ENCODE measurements at regions not wholly inside any gene's neighbourhood (a gene's known extent, or its start where the extent isn't known, plus 50 kb on each side); places are given as distances from the start of the nearest gene placed in this dataset.
A peak's percentile ranks its signal among the peaks of the same experiment; 100 is the strongest.

DNA sequence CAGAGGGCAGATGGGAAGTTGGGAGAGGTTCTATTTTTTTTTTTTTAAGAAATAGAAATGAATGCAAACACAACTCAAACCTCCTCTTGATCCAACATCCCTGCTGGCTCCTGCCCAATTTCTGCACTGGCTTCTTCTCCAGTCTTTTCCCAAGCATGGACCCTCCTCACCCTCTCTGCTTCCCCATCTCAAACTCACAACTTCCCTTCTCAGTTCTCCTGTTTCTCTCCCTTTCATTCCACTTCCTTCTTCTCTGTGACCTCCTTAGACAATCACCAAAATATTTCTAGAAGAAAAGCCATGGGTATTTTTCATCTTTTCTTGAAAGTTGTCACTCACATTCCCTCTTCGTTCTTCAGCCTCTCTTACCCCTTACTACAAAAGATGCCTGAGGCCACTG, 85.2 kb upstream of the VPREB1 start:
- Histone ChIP-seq H3K9me3 (no peaks in the 10 kb centered on the region), H3K27me3 (no peaks in the 10 kb centered on the region), H3K4me3 (no peak overlapping the region), H3K36me3 (no peaks in the 10 kb centered on the region), H3K27ac (no peak overlapping the region), H3K4me1 (no peaks in the 10 kb centered on the region)
- no peak for DNase-seq (ENCODE audit: low spot score in 2 of 2)
- intact Hi-C loops (cut with DNase I) = no loop called here
- TF ChIP-seq, protein P1, sequence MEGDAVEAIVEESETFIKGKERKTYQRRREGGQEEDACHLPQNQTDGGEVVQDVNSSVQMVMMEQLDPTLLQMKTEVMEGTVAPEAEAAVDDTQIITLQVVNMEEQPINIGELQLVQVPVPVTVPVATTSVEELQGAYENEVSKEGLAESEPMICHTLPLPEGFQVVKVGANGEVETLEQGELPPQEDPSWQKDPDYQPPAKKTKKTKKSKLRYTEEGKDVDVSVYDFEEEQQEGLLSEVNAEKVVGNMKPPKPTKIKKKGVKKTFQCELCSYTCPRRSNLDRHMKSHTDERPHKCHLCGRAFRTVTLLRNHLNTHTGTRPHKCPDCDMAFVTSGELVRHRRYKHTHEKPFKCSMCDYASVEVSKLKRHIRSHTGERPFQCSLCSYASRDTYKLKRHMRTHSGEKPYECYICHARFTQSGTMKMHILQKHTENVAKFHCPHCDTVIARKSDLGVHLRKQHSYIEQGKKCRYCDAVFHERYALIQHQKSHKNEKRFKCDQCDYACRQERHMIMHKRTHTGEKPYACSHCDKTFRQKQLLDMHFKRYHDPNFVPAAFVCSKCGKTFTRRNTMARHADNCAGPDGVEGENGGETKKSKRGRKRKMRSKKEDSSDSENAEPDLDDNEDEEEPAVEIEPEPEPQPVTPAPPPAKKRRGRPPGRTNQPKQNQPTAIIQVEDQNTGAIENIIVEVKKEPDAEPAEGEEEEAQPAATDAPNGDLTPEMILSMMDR (IDR thresholded peaks at IDR 0.05) = no peak

DNA sequence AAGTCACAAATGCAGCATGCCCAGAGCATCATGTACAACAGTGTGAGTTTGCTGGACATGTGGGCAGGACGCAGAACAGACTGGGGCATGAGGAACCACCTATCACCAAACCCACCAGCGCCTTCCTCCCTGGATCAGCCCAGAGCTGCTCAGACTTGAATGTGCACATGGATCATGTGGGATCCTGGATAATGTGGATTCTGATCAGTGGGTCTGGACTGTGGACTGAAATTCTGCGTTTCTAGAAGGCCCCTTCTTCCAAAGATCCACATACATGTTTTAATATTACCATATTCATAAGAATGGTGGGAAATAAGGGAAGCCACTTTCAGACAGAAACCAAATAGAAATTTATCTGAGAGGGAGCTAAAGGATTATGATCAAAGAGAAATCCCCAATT, 85.6 kb upstream of the VPREB1 start:
- Histone ChIP-seq H3K4me3 (no peak overlapping the region), H3K9me3 (no peaks in the 10 kb centered on the region), H3K27me3 (no peaks in the 10 kb centered on the region), H3K4me1 (no peaks in the 10 kb centered on the region), H3K27ac (no peak overlapping the region), H3K36me3 (no peaks in the 10 kb centered on the region)
- TF ChIP-seq, protein P1 (IDR thresholded peaks at IDR 0.05) = no peak
- intact Hi-C loops (cut with DNase I) = no loop called here
- DNase-seq (ENCODE audit: low spot score in 2 of 2) = no peak

DNA sequence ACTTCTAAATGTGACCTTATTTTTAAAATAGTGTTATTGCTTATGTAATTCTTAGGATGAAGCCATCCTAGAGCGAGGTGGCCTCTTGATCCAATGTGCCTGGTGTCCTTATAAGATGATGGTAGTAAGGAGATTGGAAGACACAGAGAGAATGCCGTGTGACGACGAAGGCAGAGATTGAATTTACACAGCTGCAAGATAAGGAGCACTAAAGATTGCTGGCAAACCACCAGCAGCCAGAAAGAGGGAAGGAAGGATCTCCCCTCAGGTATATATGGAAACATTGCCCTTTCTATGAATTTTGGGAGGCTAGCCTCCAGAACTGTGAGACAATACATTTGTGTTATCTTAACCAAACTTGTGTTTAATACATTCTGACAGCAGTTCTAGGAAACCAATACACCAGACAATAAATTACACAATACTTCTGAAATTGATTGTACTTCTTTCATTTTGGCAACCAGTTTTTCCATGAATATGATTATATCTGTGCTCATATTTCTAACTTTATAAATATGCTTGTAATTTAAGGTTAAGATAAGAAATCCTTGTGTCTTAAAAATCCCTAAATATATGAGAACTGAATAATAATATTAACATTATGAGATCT, 86.3 kb upstream of the VPREB1 start:
- DNase-seq (ENCODE audit: low spot score in 2 of 2) = no peak
- TF ChIP-seq, protein P1 (IDR thresholded peaks at IDR 0.05) = no peak
- no peaks in the 10 kb centered on the region for H3K9me3 ChIP-seq
- no peak overlapping the region for H3K4me3 ChIP-seq
- intact Hi-C loops (cut with DNase I) = no loop called here
- no peaks in the 10 kb centered on the region for H3K27me3 ChIP-seq
- H3K36me3 ChIP-seq = no peaks in the 10 kb centered on the region
- no peak overlapping the region for H3K27ac ChIP-seq
- H3K4me1 ChIP-seq = no peaks in the 10 kb centered on the region

DNA sequence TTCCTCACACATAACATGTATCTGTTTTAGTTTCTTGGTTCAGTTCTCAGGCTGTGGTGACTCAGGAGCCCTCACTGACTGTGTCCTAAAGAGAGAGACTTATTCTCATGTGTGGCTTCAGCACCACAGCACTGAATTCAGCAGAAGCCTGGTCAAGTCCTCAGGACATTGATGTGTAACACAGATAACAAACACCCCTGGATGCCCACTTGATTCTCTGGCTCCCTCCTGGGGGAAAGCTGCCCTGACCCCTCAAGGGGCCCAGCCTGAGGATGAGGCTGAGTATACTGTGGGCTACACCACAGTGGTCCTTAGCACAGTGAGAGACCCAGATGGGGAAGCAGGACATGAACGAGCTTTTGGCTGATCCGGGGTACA, 87.2 kb upstream of the VPREB1 start:
- H3K9me3 ChIP-seq = no peaks in the 10 kb centered on the region

DNA sequence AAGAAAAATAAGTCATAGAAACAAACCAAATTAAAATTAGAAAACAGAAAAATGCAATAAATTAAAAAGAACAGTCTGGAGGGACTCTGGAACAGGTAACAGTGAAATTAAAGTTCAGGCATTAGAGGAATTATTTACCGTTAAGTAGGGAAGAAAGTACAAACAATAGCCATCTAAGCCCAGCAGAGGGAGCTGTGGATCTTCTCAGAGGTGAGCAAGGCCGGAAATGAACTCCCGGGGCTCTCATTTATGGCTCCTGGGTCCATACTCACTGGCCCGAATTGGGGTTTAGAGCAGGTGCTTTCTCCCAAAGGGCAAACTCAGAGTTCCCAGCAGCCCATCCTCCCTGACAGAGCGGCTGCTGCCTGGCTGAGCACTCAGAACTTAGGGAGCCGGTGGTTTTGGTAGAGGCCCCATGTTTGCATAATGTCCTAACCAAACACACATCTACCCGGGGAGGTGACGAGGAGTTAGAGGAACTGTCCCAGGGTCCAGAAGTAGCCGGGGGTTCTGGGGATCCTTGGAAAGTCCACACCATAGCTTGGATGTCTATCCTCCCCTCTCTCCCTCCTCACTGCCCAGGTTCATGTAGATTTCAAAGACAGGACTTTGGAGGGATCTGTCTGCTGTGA, 87.8 kb upstream of the VPREB1 start:
- DNase-seq (ENCODE audit: low spot score in 2 of 2) = peak in 1 of 2 donors; percentile 65
- no peaks in the 10 kb centered on the region for H3K4me1 ChIP-seq
- no peaks in the 10 kb centered on the region for H3K9me3 ChIP-seq
- intact Hi-C loops (cut with DNase I) = no loop called here
- TF ChIP-seq, protein P1 (IDR thresholded peaks at IDR 0.05) = peak in 2 of 3 experiments; percentile 35 to 51
- H3K36me3 ChIP-seq = no peaks in the 10 kb centered on the region
- no peak overlapping the region for H3K4me3 ChIP-seq
- H3K27ac ChIP-seq = no peak overlapping the region
- H3K27me3 ChIP-seq = no peaks in the 10 kb centered on the region

More for the DNA sequence above, 87.2 kb upstream of the VPREB1 start:
- Histone ChIP-seq H3K27ac (no peak overlapping the region), H3K36me3 (no peaks in the 10 kb centered on the region), H3K27me3 (no peaks in the 10 kb centered on the region), H3K4me3 (no peak overlapping the region), H3K4me1 (no peaks in the 10 kb centered on the region)
- TF ChIP-seq, protein P1 (IDR thresholded peaks at IDR 0.05) = no peak
- intact Hi-C loops (cut with DNase I) = no loop called here
- no peak for DNase-seq (ENCODE audit: low spot score in 2 of 2)
